ENCODE measurements at regions not wholly inside any gene's neighbourhood (a gene's known extent, or its start where the extent isn't known, plus 50 kb on each side); places are given as distances from the start of the nearest gene placed in this dataset.

GRCh38 chr7:145696071-145696470 lies 420.5 kb upstream of the CNTNAP2 start:
- Mint-ChIP-seq H3K9me3 (peaks cover 2% of the 10 kb centered on the region), H3K4me1 (ENCODE audit: low read depth) (no peaks in the 10 kb centered on the region), H3K36me3 (ENCODE audit: low read depth) (no peaks in the 10 kb centered on the region), H3K27ac (no peak overlapping the region), H3K4me3 (no peak overlapping the region), H3K27me3 (no peaks in the 10 kb centered on the region)
- no peak for DNase-seq

- peaks cover 2% of the 10 kb centered on the region for H3K9me3 Mint-ChIP-seq
Measured at GRCh38 chr7:145692237-145692950, 424.2 kb upstream of the CNTNAP2 start.

GRCh38 chr7:145691377-145691914 lies 425.2 kb upstream of the CNTNAP2 start:
- H3K9me3 Mint-ChIP-seq: peaks cover 2% of the 10 kb centered on the region
- no peak for DNase-seq
- no peaks in the 10 kb centered on the region for H3K4me1 Mint-ChIP-seq (ENCODE audit: low read depth)
- H3K27ac Mint-ChIP-seq: no peak overlapping the region
- H3K27me3 Mint-ChIP-seq: no peaks in the 10 kb centered on the region
- H3K36me3 Mint-ChIP-seq (ENCODE audit: low read depth): no peaks in the 10 kb centered on the region
- H3K4me3 Mint-ChIP-seq: no peak overlapping the region

More at GRCh38 chr7:145692237-145692950, 424.2 kb upstream of the CNTNAP2 start:
- no peak for DNase-seq
- Mint-ChIP-seq H3K27ac (no peak overlapping the region), H3K36me3 (ENCODE audit: low read depth) (no peaks in the 10 kb centered on the region), H3K4me1 (ENCODE audit: low read depth) (no peaks in the 10 kb centered on the region), H3K4me3 (no peak overlapping the region), H3K27me3 (no peaks in the 10 kb centered on the region)

GRCh38 chr7:145681646-145682045 lies 435.0 kb upstream of the CNTNAP2 start:
- DNase-seq: no peak
- H3K9me3 Mint-ChIP-seq: peaks cover 12% of the 10 kb centered on the region
- H3K36me3 Mint-ChIP-seq (ENCODE audit: low read depth): no peaks in the 10 kb centered on the region
- H3K27ac Mint-ChIP-seq: no peak overlapping the region
- H3K27me3 Mint-ChIP-seq: no peaks in the 10 kb centered on the region
- no peaks in the 10 kb centered on the region for H3K4me1 Mint-ChIP-seq (ENCODE audit: low read depth)
- no peak overlapping the region for H3K4me3 Mint-ChIP-seq

- no peak overlapping the region for H3K27ac Mint-ChIP-seq
- no peaks in the 10 kb centered on the region for H3K27me3 Mint-ChIP-seq
- H3K36me3 Mint-ChIP-seq (ENCODE audit: low read depth): no peaks in the 10 kb centered on the region
- no peak for DNase-seq
- H3K4me3 Mint-ChIP-seq: no peak overlapping the region
- H3K9me3 Mint-ChIP-seq: peaks cover 11% of the 10 kb centered on the region
- H3K4me1 Mint-ChIP-seq (ENCODE audit: low read depth): no peaks in the 10 kb centered on the region
Measured at GRCh38 chr7:145681159-145681558, 435.4 kb upstream of the CNTNAP2 start.

GRCh38 chr7:145665499-145666258 lies 450.9 kb upstream of the CNTNAP2 start:
- Mint-ChIP-seq H3K36me3 (ENCODE audit: low read depth) (no peaks in the 10 kb centered on the region), H3K27me3 (no peaks in the 10 kb centered on the region), H3K4me1 (ENCODE audit: low read depth) (no peaks in the 10 kb centered on the region), H3K9me3 (peaks cover 29% of the 10 kb centered on the region), H3K27ac (no peak overlapping the region), H3K4me3 (no peak overlapping the region)
- no peak for DNase-seq

GRCh38 chr7:145655666-145656065 lies 460.9 kb upstream of the CNTNAP2 start:
- H3K9me3 Mint-ChIP-seq: peaks cover 5% of the 10 kb centered on the region
- H3K36me3 Mint-ChIP-seq (ENCODE audit: low read depth): no peaks in the 10 kb centered on the region
- H3K4me1 Mint-ChIP-seq (ENCODE audit: low read depth): no peaks in the 10 kb centered on the region
- no peak for DNase-seq
- H3K27me3 Mint-ChIP-seq: no peaks in the 10 kb centered on the region
- no peak overlapping the region for H3K27ac Mint-ChIP-seq
- H3K4me3 Mint-ChIP-seq: no peak overlapping the region

- peaks cover 16% of the 10 kb centered on the region for H3K9me3 Mint-ChIP-seq
- no peaks in the 10 kb centered on the region for H3K27me3 Mint-ChIP-seq
- H3K36me3 Mint-ChIP-seq (ENCODE audit: low read depth): no peaks in the 10 kb centered on the region
- H3K27ac Mint-ChIP-seq: no peak overlapping the region
- DNase-seq: no peak
- no peaks in the 10 kb centered on the region for H3K4me1 Mint-ChIP-seq (ENCODE audit: low read depth)
- H3K4me3 Mint-ChIP-seq: no peak overlapping the region
Measured at GRCh38 chr7:145645135-145645515, 471.5 kb upstream of the CNTNAP2 start.

- Mint-ChIP-seq H3K27ac (no peak overlapping the region), H3K27me3 (no peaks in the 10 kb centered on the region), H3K36me3 (ENCODE audit: low read depth) (no peaks in the 10 kb centered on the region), H3K4me3 (no peak overlapping the region), H3K9me3 (peaks cover 21% of the 10 kb centered on the region), H3K4me1 (ENCODE audit: low read depth) (no peaks in the 10 kb centered on the region)
- no peak for DNase-seq
Measured at GRCh38 chr7:145644426-145645134, 472.0 kb upstream of the CNTNAP2 start.

- Mint-ChIP-seq H3K4me1 (ENCODE audit: low read depth) (no peaks in the 10 kb centered on the region), H3K4me3 (no peak overlapping the region), H3K27ac (no peak overlapping the region), H3K9me3 (peaks cover 24% of the 10 kb centered on the region), H3K36me3 (ENCODE audit: low read depth) (no peaks in the 10 kb centered on the region), H3K27me3 (no peaks in the 10 kb centered on the region)
- no peak for DNase-seq
Measured at GRCh38 chr7:145643981-145644380, 472.6 kb upstream of the CNTNAP2 start.

- no peak overlapping the region for H3K27ac Mint-ChIP-seq
- DNase-seq: no peak
- no peaks in the 10 kb centered on the region for H3K4me1 Mint-ChIP-seq (ENCODE audit: low read depth)
- H3K27me3 Mint-ChIP-seq: no peaks in the 10 kb centered on the region
- H3K9me3 Mint-ChIP-seq: peaks cover 4% of the 10 kb centered on the region
- H3K36me3 Mint-ChIP-seq (ENCODE audit: low read depth): no peaks in the 10 kb centered on the region
- H3K4me3 Mint-ChIP-seq: no peak overlapping the region
Measured at GRCh38 chr7:145633513-145633912, 483.1 kb upstream of the CNTNAP2 start.

GRCh38 chr7:145624618-145625017 lies 492.0 kb upstream of the CNTNAP2 start:
- Mint-ChIP-seq H3K27ac (no peak overlapping the region), H3K4me1 (ENCODE audit: low read depth) (no peaks in the 10 kb centered on the region), H3K4me3 (no peak overlapping the region), H3K27me3 (no peaks in the 10 kb centered on the region), H3K36me3 (ENCODE audit: low read depth) (no peaks in the 10 kb centered on the region), H3K9me3 (peaks cover 17% of the 10 kb centered on the region)
- no peak for DNase-seq

- DNase-seq: no peak
- H3K9me3 Mint-ChIP-seq: peaks cover 25% of the 10 kb centered on the region
- no peaks in the 10 kb centered on the region for H3K4me1 Mint-ChIP-seq (ENCODE audit: low read depth)
- no peak overlapping the region for H3K4me3 Mint-ChIP-seq
- no peaks in the 10 kb centered on the region for H3K36me3 Mint-ChIP-seq (ENCODE audit: low read depth)
- no peaks in the 10 kb centered on the region for H3K27me3 Mint-ChIP-seq
- H3K27ac Mint-ChIP-seq: no peak overlapping the region
Measured at GRCh38 chr7:145605963-145606362, 510.6 kb upstream of the CNTNAP2 start.

GRCh38 chr7:145599376-145599775 lies 517.2 kb upstream of the CNTNAP2 start:
- H3K36me3 Mint-ChIP-seq (ENCODE audit: low read depth): no peaks in the 10 kb centered on the region
- no peak for DNase-seq
- H3K27ac Mint-ChIP-seq: no peak overlapping the region
- peaks cover 9% of the 10 kb centered on the region for H3K9me3 Mint-ChIP-seq
- H3K4me1 Mint-ChIP-seq (ENCODE audit: low read depth): no peaks in the 10 kb centered on the region
- no peak overlapping the region for H3K4me3 Mint-ChIP-seq
- no peaks in the 10 kb centered on the region for H3K27me3 Mint-ChIP-seq

- H3K4me1 Mint-ChIP-seq (ENCODE audit: low read depth): no peaks in the 10 kb centered on the region
- H3K27me3 Mint-ChIP-seq: no peaks in the 10 kb centered on the region
- peaks cover 12% of the 10 kb centered on the region for H3K9me3 Mint-ChIP-seq
- DNase-seq: no peak
- no peak overlapping the region for H3K4me3 Mint-ChIP-seq
- H3K36me3 Mint-ChIP-seq (ENCODE audit: low read depth): no peaks in the 10 kb centered on the region
- no peak overlapping the region for H3K27ac Mint-ChIP-seq
Measured at GRCh38 chr7:145584401-145584800, 532.2 kb upstream of the CNTNAP2 start.

Data from activated T-cell treated with anti-CD3 and anti-CD28 coated beads, Interleukin-2, amount 50 U/mL, for 24 hours (primary cell).